GM12878 (cell line): ENCODE measurements at regions not wholly inside any gene's neighbourhood (a gene's known extent, or its start where the extent isn't known, plus 50 kb on each side); places are given as distances from the start of the nearest gene placed in this dataset.

Experiments
- EZH2 ChIP-seq: IDR thresholded peaks from 2 replicates; pipeline ENCODE4 v1.6.1; 2012; ENCODE audit warnings: low read depth, mild to moderate bottlenecking, control low read depth, inconsistent platforms, low read length, borderline replicate concordance; ENCODE audit not compliant: control insufficient read depth
- FOXM1 ChIP-seq: IDR thresholded peaks from 2 replicates; pipeline ENCODE4 v1.6.1; 2012; ENCODE audit warnings: low read depth, mild to moderate bottlenecking, inconsistent platforms, low read length, moderate library complexity
- NR2F1 ChIP-seq: fragments of 450-650 bp; conservative IDR thresholded peaks from 2 replicates; pipeline ENCODE4 v1.6.1; 2017; ENCODE audit warnings: mild to moderate bottlenecking
- RAD21 ChIP-seq: IDR thresholded peaks from 2 replicates; pipeline ENCODE4 v1.6.1; 2011; ENCODE audit warnings: mild to moderate bottlenecking, low read depth, low read length, moderate library complexity; ENCODE audit not compliant: insufficient read depth
- TBL1XR1 ChIP-seq: IDR thresholded peaks from 2 replicates; pipeline ENCODE4 v1.6.1; 2012; ENCODE audit warnings: low read depth, low read length, improper control_type of control experiment
- TF ChIP-seq, protein P1 (sequence below): fragments of 450-650 bp; IDR thresholded peaks from 2 replicates; pipeline ENCODE4 v1.6.1; 2018; ENCODE audit warnings: borderline replicate concordance, mild to moderate bottlenecking; ENCODE audit not compliant: partially characterized antibody

DNA sequence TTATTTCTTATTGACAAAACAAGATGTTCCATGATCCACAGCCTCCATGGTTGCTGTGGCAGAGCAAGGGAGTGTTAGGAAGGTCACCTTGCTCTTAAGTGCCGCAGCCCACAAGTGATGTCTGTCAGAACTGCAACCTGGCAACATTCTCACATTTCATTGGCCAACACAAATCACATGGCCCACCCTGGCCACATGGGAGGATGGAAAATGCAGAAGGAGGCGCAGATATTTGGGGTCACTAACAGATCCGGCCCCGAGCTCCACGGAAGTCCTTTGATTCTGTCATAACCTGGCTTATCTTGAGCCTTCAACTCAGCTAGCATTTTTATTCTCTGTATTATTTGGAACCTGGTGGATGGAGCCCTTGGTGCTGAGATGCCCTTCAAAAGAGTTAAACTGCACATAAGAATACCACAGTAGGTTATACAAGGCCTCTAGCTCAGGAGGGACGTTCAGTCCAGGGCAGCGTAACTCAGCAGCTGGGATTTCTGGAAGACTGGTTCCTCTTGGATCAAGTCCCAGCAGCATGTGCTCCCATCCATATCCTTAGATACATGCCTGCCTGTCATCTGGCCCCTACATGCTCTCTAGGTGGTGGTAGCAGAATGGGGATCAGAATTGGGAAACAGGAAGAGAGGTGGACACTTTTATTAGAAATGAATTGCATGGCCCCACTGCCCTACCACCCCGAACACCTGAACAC is 508.1 kb downstream of the HAPSTR1 start:
- TF ChIP-seq FOXM1 (no peak), EZH2 (no peak), RAD21 (no peak), NR2F1 (no peak), TBL1XR1 (no peak)
- TF ChIP-seq, protein P1, sequence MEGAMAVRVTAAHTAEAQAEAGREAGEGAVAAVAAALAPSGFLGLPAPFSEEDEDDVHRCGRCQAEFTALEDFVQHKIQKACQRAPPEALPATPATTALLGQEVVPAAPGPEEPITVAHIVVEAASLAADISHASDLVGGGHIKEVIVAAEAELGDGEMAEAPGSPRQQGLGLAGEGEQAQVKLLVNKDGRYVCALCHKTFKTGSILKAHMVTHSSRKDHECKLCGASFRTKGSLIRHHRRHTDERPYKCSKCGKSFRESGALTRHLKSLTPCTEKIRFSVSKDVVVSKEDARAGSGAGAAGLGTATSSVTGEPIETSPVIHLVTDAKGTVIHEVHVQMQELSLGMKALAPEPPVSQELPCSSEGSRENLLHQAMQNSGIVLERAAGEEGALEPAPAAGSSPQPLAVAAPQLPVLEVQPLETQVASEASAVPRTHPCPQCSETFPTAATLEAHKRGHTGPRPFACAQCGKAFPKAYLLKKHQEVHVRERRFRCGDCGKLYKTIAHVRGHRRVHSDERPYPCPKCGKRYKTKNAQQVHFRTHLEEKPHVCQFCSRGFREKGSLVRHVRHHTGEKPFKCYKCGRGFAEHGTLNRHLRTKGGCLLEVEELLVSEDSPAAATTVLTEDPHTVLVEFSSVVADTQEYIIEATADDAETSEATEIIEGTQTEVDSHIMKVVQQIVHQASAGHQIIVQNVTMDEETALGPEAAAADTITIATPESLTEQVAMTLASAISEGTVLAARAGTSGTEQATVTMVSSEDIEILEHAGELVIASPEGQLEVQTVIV: no peak
